SK-N-SH treated with all-trans-retinoic acid at 6 μM for 48 hours (cell line): ENCODE measurements at regions not wholly inside any gene's neighbourhood (a gene's known extent, or its start where the extent isn't known, plus 50 kb on each side); places are given as distances from the start of the nearest gene placed in this dataset.

Source experiments
- ATAC-seq: fragments of 200-7000 bp; cut with Tn5 transposase; 3 replicates; pipeline ENCODE4 v1.9.1; 2020; ENCODE audit warnings: mild to moderate bottlenecking, moderate library complexity
- ARNTL ChIP-seq: fragments of 450-650 bp; formaldehyde crosslinking; IDR thresholded peaks from 2 replicates; pipeline ENCODE4 v1.5.0; 2020; ENCODE audit warnings: low read depth, mild to moderate bottlenecking, moderate library complexity, borderline replicate concordance
- BACH2 ChIP-seq: fragments of 250-450 bp; sonication (Bioruptor Pico); IDR thresholded peaks from 2 replicates; pipeline ENCODE4 v1.9.0; 2021; ENCODE audit warnings: mild to moderate bottlenecking, borderline replicate concordance
- CSDC2 ChIP-seq: fragments of 250-450 bp; sonication (Bioruptor Pico); IDR thresholded peaks from 2 replicates; pipeline ENCODE4 v1.5.0; 2020; ENCODE audit warnings: mild to moderate bottlenecking, moderate library complexity
- CSRNP3 ChIP-seq: fragments of 250-450 bp; sonication (Bioruptor Pico); IDR thresholded peaks from 2 replicates; pipeline ENCODE4 v1.5.1; 2021; ENCODE audit warnings: mild to moderate bottlenecking, moderate library complexity
- ESRRG ChIP-seq: fragments of 250-450 bp; sonication (Bioruptor Pico); IDR thresholded peaks from 2 replicates; pipeline ENCODE4 v1.6.1; 2021; ENCODE audit warnings: mild to moderate bottlenecking
- GLIS3 ChIP-seq: fragments of 250-450 bp; sonication (Bioruptor Pico); IDR thresholded peaks from 2 replicates; pipeline ENCODE4 v1.5.0; 2020; ENCODE audit warnings: mild to moderate bottlenecking, moderate library complexity
- ISL1 ChIP-seq: fragments of 250-450 bp; sonication (Bioruptor Pico); IDR thresholded peaks from 2 replicates; pipeline ENCODE4 v2.1.2; 2022; ENCODE audit warnings: mild to moderate bottlenecking, moderate library complexity
- OSR1 ChIP-seq: fragments of 250-450 bp; sonication (Bioruptor Pico); IDR thresholded peaks from 2 replicates; pipeline ENCODE4 v1.8.0; 2022; ENCODE audit warnings: moderate library complexity, mild to moderate bottlenecking, inconsistent platforms
- PPARA ChIP-seq: fragments of 250-450 bp; sonication (Bioruptor Pico); IDR thresholded peaks from 2 replicates; pipeline ENCODE4 v1.5.0; 2020; ENCODE audit warnings: mild to moderate bottlenecking, borderline replicate concordance
- RARB ChIP-seq: fragments of 250-450 bp; sonication (Bioruptor Pico); IDR thresholded peaks from 2 replicates; pipeline ENCODE4 v1.8.0; 2021; ENCODE audit warnings: mild to moderate bottlenecking, moderate library complexity
- SNAI2 ChIP-seq: fragments of 250-450 bp; sonication (Bioruptor Pico); IDR thresholded peaks from 2 replicates; pipeline ENCODE4 v1.5.0; 2020; ENCODE audit warnings: mild to moderate bottlenecking, moderate library complexity
- TCF4 ChIP-seq: fragments of 250-450 bp; sonication (Bioruptor Pico); IDR thresholded peaks from 2 replicates; pipeline ENCODE4 v1.8.0; 2021; ENCODE audit warnings: mild to moderate bottlenecking, moderate library complexity, borderline replicate concordance
- ZC3H10 ChIP-seq: fragments of 250-450 bp; sonication (Bioruptor Pico); IDR thresholded peaks from 2 replicates; pipeline ENCODE4 v1.5.1; 2021; ENCODE audit warnings: mild to moderate bottlenecking, moderate library complexity
- ZFP3 ChIP-seq: fragments of 250-450 bp; sonication (Bioruptor Pico); IDR thresholded peaks from 2 replicates; pipeline ENCODE4 v1.5.0; 2020; ENCODE audit warnings: mild to moderate bottlenecking, moderate library complexity
- ZFP30 ChIP-seq: fragments of 450-650 bp; formaldehyde crosslinking; IDR thresholded peaks from 2 replicates; pipeline ENCODE4 v1.5.0; 2022; ENCODE audit warnings: mild to moderate bottlenecking, moderate library complexity
- ZNF565 ChIP-seq: fragments of 450-650 bp; formaldehyde crosslinking; conservative IDR thresholded peaks from 2 replicates; pipeline ENCODE4 v1.5.0; 2020; ENCODE audit warnings: low read depth, mild to moderate bottlenecking, moderate library complexity
- ZNF70 ChIP-seq: fragments of 450-650 bp; formaldehyde crosslinking; IDR thresholded peaks from 2 replicates; pipeline ENCODE4 v1.5.0; 2020; ENCODE audit warnings: mild to moderate bottlenecking, moderate library complexity
- ZNF8 ChIP-seq: fragments of 450-650 bp; formaldehyde crosslinking; IDR thresholded peaks from 2 replicates; pipeline ENCODE4 v1.5.0; 2020; ENCODE audit warnings: mild to moderate bottlenecking, moderate library complexity
- TF ChIP-seq, protein P1 (sequence below): fragments of 250-450 bp; sonication (Bioruptor Pico); IDR thresholded peaks from 2 replicates; pipeline ENCODE4 v1.8.0; 2020; ENCODE audit warnings: mild to moderate bottlenecking, moderate library complexity, borderline replicate concordance
- TF ChIP-seq, protein P2 (sequence below): fragments of 250-450 bp; sonication (Bioruptor Pico); IDR thresholded peaks from 2 replicates; pipeline ENCODE4 v1.8.0; 2021; ENCODE audit warnings: low read depth, mild to moderate bottlenecking, moderate library complexity, borderline replicate concordance
- TF ChIP-seq, protein P3 (sequence below): fragments of 250-450 bp; sonication (Bioruptor Pico); IDR thresholded peaks from 2 replicates; pipeline ENCODE4 v1.5.1; 2020; ENCODE audit warnings: low read depth, mild to moderate bottlenecking, moderate library complexity

DNA sequence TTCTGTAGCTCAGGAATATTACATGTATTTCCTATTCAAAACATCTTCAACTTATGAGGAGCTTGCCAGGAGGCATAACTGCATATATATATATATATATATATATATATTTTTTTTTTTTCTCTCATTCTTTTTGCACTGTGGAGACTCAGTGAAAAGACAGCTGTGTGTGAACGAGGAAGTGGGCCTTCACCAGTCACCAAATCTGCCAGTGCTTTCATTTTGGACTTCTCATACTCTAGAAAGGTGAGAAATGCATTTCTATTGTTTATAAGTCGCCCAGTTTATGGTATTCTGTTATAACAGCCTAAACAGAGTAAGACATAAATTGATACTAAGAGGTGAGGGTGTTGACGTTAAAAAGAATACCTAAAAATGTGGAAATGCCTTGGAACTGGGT lies 710.6 kb downstream of the TRAM1L1 start:
- ATAC-seq: no peak
- TF ChIP-seq ZC3H10 (no peak), ZFP3 (CRISPR knock-in tag) (no peak), BACH2 (no peak), RARB (CRISPR knock-in tag) (no peak), ZNF70 (CRISPR knock-in tag) (no peak), CSRNP3 (CRISPR knock-in tag) (no peak), GLIS3 (CRISPR knock-in tag) (no peak), ISL1 (CRISPR knock-in tag) (no peak), ZFP30 (CRISPR knock-in tag) (no peak), ZNF565 (no peak), CSDC2 (CRISPR knock-in tag) (no peak), PPARA (no peak)
- TF ChIP-seq, protein P1, sequence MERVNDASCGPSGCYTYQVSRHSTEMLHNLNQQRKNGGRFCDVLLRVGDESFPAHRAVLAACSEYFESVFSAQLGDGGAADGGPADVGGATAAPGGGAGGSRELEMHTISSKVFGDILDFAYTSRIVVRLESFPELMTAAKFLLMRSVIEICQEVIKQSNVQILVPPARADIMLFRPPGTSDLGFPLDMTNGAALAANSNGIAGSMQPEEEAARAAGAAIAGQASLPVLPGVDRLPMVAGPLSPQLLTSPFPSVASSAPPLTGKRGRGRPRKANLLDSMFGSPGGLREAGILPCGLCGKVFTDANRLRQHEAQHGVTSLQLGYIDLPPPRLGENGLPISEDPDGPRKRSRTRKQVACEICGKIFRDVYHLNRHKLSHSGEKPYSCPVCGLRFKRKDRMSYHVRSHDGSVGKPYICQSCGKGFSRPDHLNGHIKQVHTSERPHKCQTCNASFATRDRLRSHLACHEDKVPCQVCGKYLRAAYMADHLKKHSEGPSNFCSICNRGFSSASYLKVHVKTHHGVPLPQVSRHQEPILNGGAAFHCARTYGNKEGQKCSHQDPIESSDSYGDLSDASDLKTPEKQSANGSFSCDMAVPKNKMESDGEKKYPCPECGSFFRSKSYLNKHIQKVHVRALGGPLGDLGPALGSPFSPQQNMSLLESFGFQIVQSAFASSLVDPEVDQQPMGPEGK (CRISPR knock-in tag): no peak
- TF ChIP-seq, protein P2, sequence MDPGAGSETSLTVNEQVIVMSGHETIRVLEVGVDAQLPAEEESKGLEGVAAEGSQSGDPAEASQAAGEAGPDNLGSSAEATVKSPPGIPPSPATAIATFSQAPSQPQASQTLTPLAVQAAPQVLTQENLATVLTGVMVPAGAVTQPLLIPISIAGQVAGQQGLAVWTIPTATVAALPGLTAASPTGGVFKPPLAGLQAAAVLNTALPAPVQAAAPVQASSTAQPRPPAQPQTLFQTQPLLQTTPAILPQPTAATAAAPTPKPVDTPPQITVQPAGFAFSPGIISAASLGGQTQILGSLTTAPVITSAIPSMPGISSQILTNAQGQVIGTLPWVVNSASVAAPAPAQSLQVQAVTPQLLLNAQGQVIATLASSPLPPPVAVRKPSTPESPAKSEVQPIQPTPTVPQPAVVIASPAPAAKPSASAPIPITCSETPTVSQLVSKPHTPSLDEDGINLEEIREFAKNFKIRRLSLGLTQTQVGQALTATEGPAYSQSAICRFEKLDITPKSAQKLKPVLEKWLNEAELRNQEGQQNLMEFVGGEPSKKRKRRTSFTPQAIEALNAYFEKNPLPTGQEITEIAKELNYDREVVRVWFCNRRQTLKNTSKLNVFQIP (CRISPR knock-in tag): no peak
- TF ChIP-seq, protein P3, sequence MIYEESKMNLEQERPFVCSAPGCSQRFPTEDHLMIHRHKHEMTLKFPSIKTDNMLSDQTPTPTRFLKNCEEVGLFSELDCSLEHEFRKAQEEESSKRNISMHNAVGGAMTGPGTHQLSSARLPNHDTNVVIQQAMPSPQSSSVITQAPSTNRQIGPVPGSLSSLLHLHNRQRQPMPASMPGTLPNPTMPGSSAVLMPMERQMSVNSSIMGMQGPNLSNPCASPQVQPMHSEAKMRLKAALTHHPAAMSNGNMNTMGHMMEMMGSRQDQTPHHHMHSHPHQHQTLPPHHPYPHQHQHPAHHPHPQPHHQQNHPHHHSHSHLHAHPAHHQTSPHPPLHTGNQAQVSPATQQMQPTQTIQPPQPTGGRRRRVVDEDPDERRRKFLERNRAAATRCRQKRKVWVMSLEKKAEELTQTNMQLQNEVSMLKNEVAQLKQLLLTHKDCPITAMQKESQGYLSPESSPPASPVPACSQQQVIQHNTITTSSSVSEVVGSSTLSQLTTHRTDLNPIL (CRISPR knock-in tag): no peak
- TF ChIP-seq, all 23 proteins: peak for 0

- TF ChIP-seq TCF4 (CRISPR knock-in tag) (0 out of 2 replicates have a peak, but pooled peaks have one; percentile 19), RARB (CRISPR knock-in tag) (no peak), ISL1 (CRISPR knock-in tag) (peak; percentile 96), ESRRG (CRISPR knock-in tag) (0 out of 2 replicates have a peak, but pooled peaks have one; percentile 9), BACH2 (no peak), ZC3H10 (peak; percentile 34; the same call in 1 of the 2 replicates), ZNF70 (CRISPR knock-in tag) (no peak)
- TF ChIP-seq, protein P2 (CRISPR knock-in tag): no peak
- TF ChIP-seq, all 23 proteins: peak for 4
- ATAC-seq: no peak
Measured at GRCh38 chr4:116362583-116362982, 722.8 kb downstream of the TRAM1L1 start.

GRCh38 chr4:116361790-116362189 lies 723.6 kb downstream of the TRAM1L1 start:
- ATAC-seq: no peak
- TF ChIP-seq ESRRG (CRISPR knock-in tag): no peak
- TF ChIP-seq GLIS3 (CRISPR knock-in tag): no peak
- TF ChIP-seq ZNF70 (CRISPR knock-in tag): no peak
- TF ChIP-seq CSDC2 (CRISPR knock-in tag): no peak
- TF ChIP-seq OSR1: no peak
- TF ChIP-seq RARB (CRISPR knock-in tag): no peak
- TF ChIP-seq PPARA: no peak
- TF ChIP-seq SNAI2 (CRISPR knock-in tag): no peak
- TF ChIP-seq ZNF565: no peak
- TF ChIP-seq, protein P1 (CRISPR knock-in tag): no peak
- TF ChIP-seq ZFP30 (CRISPR knock-in tag): no peak
- TF ChIP-seq ZNF8 (CRISPR knock-in tag): no peak
- no peak for TF ChIP-seq ARNTL
- no peak for TF ChIP-seq BACH2
- TF ChIP-seq, protein P2 (CRISPR knock-in tag): no peak
